ENCODE measurements at regions not wholly inside any gene's neighbourhood (a gene's known extent, or its start where the extent isn't known, plus 50 kb on each side); places are given as distances from the start of the nearest gene placed in this dataset.

- TF ChIP-seq TAF1 (IDR thresholded peaks at IDR 0.05; ENCODE audit: borderline replicate concordance, low read depth, low read length) (no peak), POLR2A (IDR thresholded peaks at IDR 0.05; ENCODE audit: low read depth, low read length) (no peak), POLR2AphosphoS5 (IDR thresholded peaks at IDR 0.05; ENCODE audit: low read depth, low read length) (no peak)
- DNase-seq (ENCODE audit: insufficient read length) = no peak
- FAIRE-seq = no peak
Observed at GRCh38 chr2:15738943-15739342, 147.3 kb downstream of the DDX1 start.

- TF ChIP-seq POLR2AphosphoS5 (IDR thresholded peaks at IDR 0.05; ENCODE audit: low read depth, low read length) = no peak
- no peak for TF ChIP-seq TAF1 (IDR thresholded peaks at IDR 0.05; ENCODE audit: borderline replicate concordance, low read depth, low read length)
- no peak for TF ChIP-seq POLR2A (IDR thresholded peaks at IDR 0.05; ENCODE audit: low read depth, low read length)
- DNase-seq (ENCODE audit: insufficient read length) (no peak), FAIRE-seq (no peak)
Observed at GRCh38 chr2:15744820-15745219, 153.2 kb downstream of the DDX1 start.

DNA sequence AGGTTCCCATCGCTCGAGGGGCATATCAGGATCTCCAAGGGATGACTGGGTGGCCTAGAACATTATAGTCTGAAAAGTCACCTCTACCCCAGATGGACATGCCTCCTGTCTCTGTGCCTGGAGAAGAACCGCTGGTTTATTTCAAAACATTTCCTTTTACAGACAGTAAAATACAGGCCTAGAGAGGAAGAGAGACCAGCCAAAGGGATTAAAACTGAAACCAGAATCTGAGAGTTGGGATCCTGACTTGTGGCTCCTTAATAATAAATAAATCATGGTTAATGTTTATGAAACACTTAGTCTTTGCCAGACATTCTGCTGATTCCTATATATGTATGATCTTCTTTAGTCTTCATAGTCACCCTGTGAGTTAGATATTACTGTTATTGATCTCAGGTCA is 153.7 kb downstream of the DDX1 start:
- no peak for DNase-seq (ENCODE audit: insufficient read length)
- no peak for TF ChIP-seq POLR2A (IDR thresholded peaks at IDR 0.05; ENCODE audit: low read depth, low read length)
- TF ChIP-seq TAF1 (IDR thresholded peaks at IDR 0.05; ENCODE audit: borderline replicate concordance, low read depth, low read length) = no peak
- no peak for TF ChIP-seq POLR2AphosphoS5 (IDR thresholded peaks at IDR 0.05; ENCODE audit: low read depth, low read length)
- FAIRE-seq = no peak

GRCh38 chr2:15745907-15746702 is 154.4 kb downstream of the DDX1 start:
- DNase-seq (ENCODE audit: insufficient read length) (no peak), FAIRE-seq (no peak)
- TF ChIP-seq TAF1 (IDR thresholded peaks at IDR 0.05; ENCODE audit: borderline replicate concordance, low read depth, low read length) (no peak), POLR2A (IDR thresholded peaks at IDR 0.05; ENCODE audit: low read depth, low read length) (no peak), POLR2AphosphoS5 (IDR thresholded peaks at IDR 0.05; ENCODE audit: low read depth, low read length) (no peak)

- no peak for DNase-seq (ENCODE audit: insufficient read length)
- TF ChIP-seq POLR2A (IDR thresholded peaks at IDR 0.05; ENCODE audit: low read depth, low read length) (no peak), TAF1 (IDR thresholded peaks at IDR 0.05; ENCODE audit: borderline replicate concordance, low read depth, low read length) (no peak), POLR2AphosphoS5 (IDR thresholded peaks at IDR 0.05; ENCODE audit: low read depth, low read length) (no peak)
- FAIRE-seq = no peak
Observed at GRCh38 chr2:15746703-15747550, 155.3 kb downstream of the DDX1 start.

- FAIRE-seq (no peak), DNase-seq (ENCODE audit: insufficient read length) (no peak)
- TF ChIP-seq POLR2AphosphoS5 (IDR thresholded peaks at IDR 0.05; ENCODE audit: low read depth, low read length) (no peak), POLR2A (IDR thresholded peaks at IDR 0.05; ENCODE audit: low read depth, low read length) (no peak), TAF1 (IDR thresholded peaks at IDR 0.05; ENCODE audit: borderline replicate concordance, low read depth, low read length) (no peak)
Observed at GRCh38 chr2:15747603-15748471, 156.2 kb downstream of the DDX1 start.

GRCh38 chr2:15748736-15749323 is 157.2 kb downstream of the DDX1 start:
- no peak for FAIRE-seq
- DNase-seq (ENCODE audit: insufficient read length) = no peak
- TF ChIP-seq TAF1 (IDR thresholded peaks at IDR 0.05; ENCODE audit: borderline replicate concordance, low read depth, low read length) = no peak
- TF ChIP-seq POLR2A (IDR thresholded peaks at IDR 0.05; ENCODE audit: low read depth, low read length) = no peak
- no peak for TF ChIP-seq POLR2AphosphoS5 (IDR thresholded peaks at IDR 0.05; ENCODE audit: low read depth, low read length)

GRCh38 chr2:15749460-15750432 is 158.1 kb downstream of the DDX1 start:
- DNase-seq (ENCODE audit: insufficient read length) (no peak), FAIRE-seq (no peak)
- TF ChIP-seq POLR2AphosphoS5 (IDR thresholded peaks at IDR 0.05; ENCODE audit: low read depth, low read length) (no peak), TAF1 (IDR thresholded peaks at IDR 0.05; ENCODE audit: borderline replicate concordance, low read depth, low read length) (no peak), POLR2A (IDR thresholded peaks at IDR 0.05; ENCODE audit: low read depth, low read length) (no peak)

DNA sequence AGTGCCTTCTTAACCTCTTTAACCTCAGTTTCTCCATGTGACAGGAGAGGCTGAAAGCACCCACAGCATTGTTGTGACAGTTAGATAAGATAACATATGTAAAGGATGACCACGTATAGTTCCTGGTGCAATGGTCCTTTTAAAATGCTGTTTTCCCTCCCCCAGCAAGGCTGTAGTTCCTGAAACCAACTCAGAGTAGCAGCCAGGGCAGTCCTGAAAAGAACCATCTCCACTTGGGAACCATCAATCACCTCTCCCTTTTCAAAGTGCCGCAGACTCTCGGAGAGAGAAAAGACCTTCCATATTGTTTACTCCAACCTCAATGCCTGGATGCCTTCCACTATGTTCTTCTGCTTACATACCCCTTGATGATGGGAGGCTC is 158.8 kb downstream of the DDX1 start:
- TF ChIP-seq POLR2A (IDR thresholded peaks at IDR 0.05; ENCODE audit: low read depth, low read length) (no peak), TAF1 (IDR thresholded peaks at IDR 0.05; ENCODE audit: borderline replicate concordance, low read depth, low read length) (no peak), POLR2AphosphoS5 (IDR thresholded peaks at IDR 0.05; ENCODE audit: low read depth, low read length) (no peak)
- FAIRE-seq = no peak
- no peak for DNase-seq (ENCODE audit: insufficient read length)

Measured in GM12892 (cell line).